K562 (cell line): ENCODE measurements at regions not wholly inside any gene's neighbourhood (a gene's known extent, or its start where the extent isn't known, plus 50 kb on each side); places are given as distances from the start of the nearest gene placed in this dataset.

Experiments used
- ATAC-seq: fragments of 200-7000 bp; cut with Tn5 transposase; 3 replicates; pipeline ENCODE4 v1.9.1; 2020; ENCODE audit warnings: moderate library complexity
- BruUV-seq: library from RNA; stranded (reverse); fragments of 400-500 nt; replicated peaks from 2 replicates; lab custom pipeline; 2021; lab: Mats Ljungman, UMichigan
- CTCF ChIA-PET: fragments of 300-600 bp; formaldehyde crosslinking; extraction: SDS; loops from one replicate; lab custom pipeline; 2021; ENCODE audit warnings: low intra/inter-chr PET ratio; lab: Yijun Ruan, JAX
- POLR2A ChIA-PET: fragments of 300-600, 350-650 bp; sonication (Branson Sonifier 250); formaldehyde crosslinking; extraction: SDS; loops from one replicate; lab custom pipeline; 2021; ENCODE audit warnings: antibody characterized with exemption, inconsistent platforms; lab: Yijun Ruan, JAX
- DNase-seq, 4 experiments: peaks; one replicate each; pipeline versions ENCODE4 v3.0.0 to v3.0.0-alpha.2; 2011 to 2018; ENCODE audit warnings: low spot score in 3 of 4, mixed read lengths in 3 of 4; ENCODE audit errors: extremely low read depth in 1 of 4
- FAIRE-seq: peaks from 2 replicates; lab custom pipeline; 2011; peaks lifted over from hg19 to GRCh38; lab: Jason Lieb, UNC
- H2AFZ ChIP-seq: 2 replicates; pipeline ENCODE4 v1.6.0; 2011; ENCODE audit warnings: low read depth, low read length, control low read depth, inconsistent platforms
- H3K27ac ChIP-seq: fragments of 200-600 bp; 3 replicates; pipeline ENCODE4 v1.8.0; 2011; ENCODE audit warnings: low read depth, mild to moderate bottlenecking, control low read depth, inconsistent platforms, low read length, moderate library complexity, mixed read lengths; ENCODE audit errors: extremely low read depth
- H3K27me3 ChIP-seq, 2 experiments: fragments of 300-600 bp in 1 of 2; 2 replicates in 1 of 2; 3 replicates in 1 of 2; pipeline versions ENCODE4 v1.6.0 to v1.8.0; 2011; ENCODE audit warnings: inconsistent platforms in 2 of 2, low read length in 2 of 2, mild to moderate bottlenecking in 1 of 2, mixed read lengths in 1 of 2, moderate library complexity in 1 of 2; ENCODE audit not compliant: control insufficient read depth in 2 of 2, insufficient read depth in 2 of 2
- H3K36me3 ChIP-seq: fragments of 300-600 bp; 3 replicates; pipeline ENCODE4 v1.8.0; 2011; ENCODE audit warnings: mild to moderate bottlenecking, low read length, inconsistent platforms; ENCODE audit not compliant: control insufficient read depth, insufficient read depth
- H3K4me1 ChIP-seq, 2 experiments: fragments of 200-600 bp in 1 of 2; replicated peaks in 1 of 2; 2 replicates in 1 of 2; 3 replicates in 1 of 2; pipeline versions ENCODE4 v1.5.1 to v1.8.0; 2011; ENCODE audit warnings: inconsistent platforms in 2 of 2, low read length in 2 of 2, mild to moderate bottlenecking in 1 of 2, mixed read lengths in 1 of 2, moderate library complexity in 1 of 2; ENCODE audit not compliant: control insufficient read depth in 2 of 2, insufficient read depth in 2 of 2
- H3K4me2 ChIP-seq: 2 replicates; pipeline ENCODE4 v1.6.1; 2011; ENCODE audit warnings: low read length, control low read depth, inconsistent platforms, mixed read lengths; ENCODE audit not compliant: insufficient read depth
- H3K4me3 ChIP-seq: fragments of 200-600 bp; sonication (generic), shearing (Covaris generic); 2 replicates; pipeline ENCODE4 v1.5.1; 2016; ENCODE audit warnings: control low read depth, inconsistent platforms
- H3K79me2 ChIP-seq: fragments of 200-600 bp; 3 replicates; pipeline ENCODE4 v1.8.0; 2011; ENCODE audit warnings: low read length, inconsistent platforms; ENCODE audit not compliant: control insufficient read depth, insufficient read depth
- H3K9ac ChIP-seq, 2 experiments: 2 replicates each; pipeline versions ENCODE4 v1.6.0 to v1.6.1; 2011; ENCODE audit warnings: low read depth in 2 of 2, low read length in 2 of 2, control low read depth in 1 of 2, inconsistent platforms in 1 of 2, mild to moderate bottlenecking in 1 of 2, mixed read lengths in 1 of 2; ENCODE audit not compliant: insufficient read depth in 1 of 2
- H3K9me1 ChIP-seq: one replicate; pipeline ENCODE4 v1.6.0; 2011; ENCODE audit warnings: inconsistent platforms, mild to moderate bottlenecking, low read length, moderate library complexity; ENCODE audit not compliant: control insufficient read depth, insufficient read depth
- H3K9me3 ChIP-seq: replicated peaks from 2 replicates; pipeline ENCODE4 v1.5.1; 2011; ENCODE audit warnings: low read depth, low read length, inconsistent platforms; ENCODE audit not compliant: control insufficient read depth, insufficient read depth
- H4K20me1 ChIP-seq: replicated peaks from 2 replicates; pipeline ENCODE4 v1.6.1; 2011; ENCODE audit warnings: low read length, inconsistent platforms, mixed read lengths; ENCODE audit not compliant: control insufficient read depth, insufficient read depth
- E4F1 ChIP-seq: fragments of 250-450 bp; sonication (Bioruptor Pico); IDR thresholded peaks from 2 replicates; pipeline ENCODE4 v1.5.0; 2021; ENCODE audit warnings: mild to moderate bottlenecking, borderline replicate concordance
- GTF2E2 ChIP-seq: fragments of 200-800 bp; sonication (Bioruptor generic); IDR thresholded peaks from 2 replicates; pipeline ENCODE4 v1.6.1; 2016; ENCODE audit warnings: missing genetic modification characterization, missing compliant biosample characterization
- LARP7 ChIP-seq: fragments of 450-650 bp; IDR thresholded peaks from 2 replicates; pipeline ENCODE4 v1.6.1; 2016
- POLR2G ChIP-seq: fragments of 200-400 bp; formaldehyde crosslinking; IDR thresholded peaks from 2 replicates; pipeline ENCODE4 v1.6.1; 2017; ENCODE audit warnings: low read depth, mild to moderate bottlenecking, antibody characterized with exemption, low read length, moderate library complexity
- ZNF23 ChIP-seq: fragments of 250-450 bp; sonication (Bioruptor Pico); IDR thresholded peaks from 2 replicates; pipeline ENCODE4 v1.4.0; 2020; ENCODE audit warnings: mild to moderate bottlenecking
- ZNF75A ChIP-seq: fragments of 450-650 bp; formaldehyde crosslinking; IDR thresholded peaks from 2 replicates; pipeline ENCODE4 v1.4.0; 2020; ENCODE audit warnings: mild to moderate bottlenecking
- WGBS: fragments of 100-300 bp; shearing (Covaris generic); methylation state at CpG from one replicate; pipeline ENCODE4 v1.1.6; 2016; ENCODE audit warnings: low coverage, mixed read lengths; ENCODE audit not compliant: insufficient coverage; ENCODE audit errors: missing lambda C conversion rate; 5-methylcytosine and 5-hydroxymethylcytosine counted together
- in situ Hi-C: fragments of 300-500 bp; cut with MboI; formaldehyde crosslinking; loops from 4 replicates; pipeline ENCODE4 v1.15.0; 2018; ENCODE audit warnings: inconsistent platforms, mixed read lengths
- intact Hi-C: fragments of 100-400 bp; cut with micrococcal nuclease; formaldehyde crosslinking; loops from 2 replicates; pipeline ENCODE4 v1.14.2; 2022

- Histone ChIP-seq H3K4me1 (no peaks in the 10 kb centered on the region), H3K4me3 (no peak overlapping the region), H3K36me3 (no peaks in the 10 kb centered on the region), H4K20me1 (no peaks in the 10 kb centered on the region), H3K27me3 (no peaks in the 10 kb centered on the region), H2AFZ (no peak overlapping the region), H3K9me1 (no peaks in the 10 kb centered on the region), H3K9ac (no peak overlapping the region), H3K9me3 (no peaks in the 10 kb centered on the region), H3K4me2 (no peak overlapping the region), H3K79me2 (no peaks in the 10 kb centered on the region), H3K27ac (no peak overlapping the region)
- ChIA-PET POLR2A (no interaction called here), CTCF (no interaction called here)
- FAIRE-seq: no peak
- no peak for DNase-seq
- TF ChIP-seq GTF2E2 (tag) (no peak), POLR2G (no peak), E4F1 (CRISPR knock-in tag) (no peak), ZNF23 (CRISPR knock-in tag) (no peak), ZNF75A (no peak), LARP7 (no peak)
- ATAC-seq: no peak
- intact Hi-C loops: no loop called here
- WGBS: 3% methylated on average over 2 of the region's 2 CpGs
- no TSS peak for BruUV-seq
- in situ Hi-C loops: no loop called here
These were observed 170.4 kb upstream of the AGA start for GRCh38 chr4:177612684-177613083.
